ENCODE measurements at regions not wholly inside any gene's neighbourhood (a gene's known extent, or its start where the extent isn't known, plus 50 kb on each side); places are given as distances from the start of the nearest gene placed in this dataset.

DNA sequence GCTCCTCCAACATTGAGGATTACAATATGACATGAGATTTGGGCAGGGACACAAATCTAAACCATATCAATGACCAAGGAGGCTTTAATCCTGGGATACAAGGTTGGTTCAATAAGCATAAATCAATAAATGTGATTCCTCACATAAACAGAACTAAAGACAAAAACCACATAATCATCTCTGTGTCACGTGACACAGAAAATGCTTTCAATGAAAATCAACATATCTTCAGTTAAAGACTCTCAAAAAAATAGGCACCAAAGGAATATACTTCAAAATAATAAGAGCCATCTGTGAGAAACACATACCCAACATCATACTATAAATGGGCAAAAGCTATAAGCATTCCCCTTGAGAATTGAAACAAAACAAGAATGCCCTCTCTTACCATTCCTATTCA, 604.9 kb downstream of the SEMA5A start:
- no peak for TF ChIP-seq POLR2AphosphoS5 (IDR thresholded peaks at IDR 0.05)
- TF ChIP-seq RAD21 (conservative IDR thresholded peaks at IDR 0.05), result no peak
- no peak for TF ChIP-seq SMC3 (conservative IDR thresholded peaks at IDR 0.05; ENCODE audit: poor library complexity)
- no peak for TF ChIP-seq CTCF (IDR thresholded peaks at IDR 0.05; ENCODE audit: poor library complexity, severe bottlenecking)

Measured in neural cell (in vitro differentiated cells).